SK-N-SH treated with all-trans-retinoic acid at 6 μM for 48 hours (cell line): ENCODE measurements at regions not wholly inside any gene's neighbourhood (a gene's known extent, or its start where the extent isn't known, plus 50 kb on each side); places are given as distances from the start of the nearest gene placed in this dataset.

Experiments
- ATAC-seq: fragments of 200-7000 bp; cut with Tn5 transposase; 3 replicates; pipeline ENCODE4 v1.9.1; 2020; ENCODE audit warnings: mild to moderate bottlenecking, moderate library complexity
- BACH2 ChIP-seq: fragments of 250-450 bp; sonication (Bioruptor Pico); IDR thresholded peaks from 2 replicates; pipeline ENCODE4 v1.9.0; 2021; ENCODE audit warnings: mild to moderate bottlenecking, borderline replicate concordance
- CSDC2 ChIP-seq: fragments of 250-450 bp; sonication (Bioruptor Pico); IDR thresholded peaks from 2 replicates; pipeline ENCODE4 v1.5.0; 2020; ENCODE audit warnings: mild to moderate bottlenecking, moderate library complexity
- ESRRG ChIP-seq: fragments of 250-450 bp; sonication (Bioruptor Pico); IDR thresholded peaks from 2 replicates; pipeline ENCODE4 v1.6.1; 2021; ENCODE audit warnings: mild to moderate bottlenecking
- ISL1 ChIP-seq: fragments of 250-450 bp; sonication (Bioruptor Pico); IDR thresholded peaks from 2 replicates; pipeline ENCODE4 v2.1.2; 2022; ENCODE audit warnings: mild to moderate bottlenecking, moderate library complexity
- OSR1 ChIP-seq: fragments of 250-450 bp; sonication (Bioruptor Pico); IDR thresholded peaks from 2 replicates; pipeline ENCODE4 v1.8.0; 2022; ENCODE audit warnings: moderate library complexity, mild to moderate bottlenecking, inconsistent platforms
- SNAI2 ChIP-seq: fragments of 250-450 bp; sonication (Bioruptor Pico); IDR thresholded peaks from 2 replicates; pipeline ENCODE4 v1.5.0; 2020; ENCODE audit warnings: mild to moderate bottlenecking, moderate library complexity
- TOX ChIP-seq: fragments of 250-450 bp; sonication (Bioruptor Pico); IDR thresholded peaks from 2 replicates; pipeline ENCODE4 v1.8.0; 2021; ENCODE audit warnings: mild to moderate bottlenecking, moderate library complexity, borderline replicate concordance
- ZC3H10 ChIP-seq: fragments of 250-450 bp; sonication (Bioruptor Pico); IDR thresholded peaks from 2 replicates; pipeline ENCODE4 v1.5.1; 2021; ENCODE audit warnings: mild to moderate bottlenecking, moderate library complexity
- ZFP3 ChIP-seq: fragments of 250-450 bp; sonication (Bioruptor Pico); IDR thresholded peaks from 2 replicates; pipeline ENCODE4 v1.5.0; 2020; ENCODE audit warnings: mild to moderate bottlenecking, moderate library complexity
- ZNF565 ChIP-seq: fragments of 450-650 bp; formaldehyde crosslinking; conservative IDR thresholded peaks from 2 replicates; pipeline ENCODE4 v1.5.0; 2020; ENCODE audit warnings: low read depth, mild to moderate bottlenecking, moderate library complexity
- ZNF70 ChIP-seq: fragments of 450-650 bp; formaldehyde crosslinking; IDR thresholded peaks from 2 replicates; pipeline ENCODE4 v1.5.0; 2020; ENCODE audit warnings: mild to moderate bottlenecking, moderate library complexity
- ZNF8 ChIP-seq: fragments of 450-650 bp; formaldehyde crosslinking; IDR thresholded peaks from 2 replicates; pipeline ENCODE4 v1.5.0; 2020; ENCODE audit warnings: mild to moderate bottlenecking, moderate library complexity
- TF ChIP-seq, protein P1 (sequence below): fragments of 250-450 bp; sonication (Bioruptor Pico); IDR thresholded peaks from 2 replicates; pipeline ENCODE4 v1.8.0; 2020; ENCODE audit warnings: mild to moderate bottlenecking, moderate library complexity, borderline replicate concordance
- TF ChIP-seq, protein P2 (sequence below): fragments of 250-450 bp; sonication (Bioruptor Pico); IDR thresholded peaks from 2 replicates; pipeline ENCODE4 v1.5.0; 2020; ENCODE audit warnings: mild to moderate bottlenecking, moderate library complexity
- TF ChIP-seq, protein P3 (sequence below): fragments of 250-450 bp; sonication (Bioruptor Pico); IDR thresholded peaks from 2 replicates; pipeline ENCODE4 v1.8.0; 2021; ENCODE audit warnings: low read depth, mild to moderate bottlenecking, moderate library complexity, borderline replicate concordance
- TF ChIP-seq, protein P4 (sequence below): fragments of 250-450 bp; sonication (Bioruptor Pico); IDR thresholded peaks from 2 replicates; pipeline ENCODE4 v1.5.1; 2020; ENCODE audit warnings: low read depth, mild to moderate bottlenecking, moderate library complexity
- TF ChIP-seq, protein P5 (sequence below): fragments of 250-450 bp; sonication (Bioruptor Pico); IDR thresholded peaks from 2 replicates; pipeline ENCODE4 v1.5.1; 2021; ENCODE audit warnings: mild to moderate bottlenecking, moderate library complexity

DNA sequence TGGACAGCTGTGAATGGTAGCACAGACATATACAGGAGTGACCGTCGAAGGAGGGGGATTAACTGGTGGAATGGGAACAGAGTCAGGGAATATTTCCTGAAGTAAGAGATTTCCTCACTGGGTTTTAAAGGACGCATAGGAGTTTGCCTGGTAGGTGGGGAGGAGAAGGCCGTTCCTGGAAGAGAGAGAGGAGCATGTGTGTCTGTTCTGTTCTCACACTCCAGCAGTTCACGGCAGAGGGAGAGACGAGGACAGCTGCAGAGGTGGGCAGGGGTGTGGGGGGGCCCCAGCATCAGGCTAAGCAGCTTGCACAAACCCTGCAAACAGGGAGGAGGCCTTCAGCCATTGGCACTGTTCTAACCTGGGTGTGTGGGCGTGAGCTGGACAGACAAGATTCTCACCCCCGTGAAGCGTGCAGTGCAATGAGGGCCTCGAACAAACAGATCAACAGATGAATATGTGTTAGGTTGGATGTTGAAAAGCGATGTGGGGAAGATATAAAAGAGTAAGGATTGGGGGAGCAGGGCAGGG, 85.3 kb upstream of the GSE1 start:
- no peak for ATAC-seq
- TF ChIP-seq TOX (CRISPR knock-in tag) (no peak), ZFP3 (CRISPR knock-in tag) (peak; percentile 94)

DNA sequence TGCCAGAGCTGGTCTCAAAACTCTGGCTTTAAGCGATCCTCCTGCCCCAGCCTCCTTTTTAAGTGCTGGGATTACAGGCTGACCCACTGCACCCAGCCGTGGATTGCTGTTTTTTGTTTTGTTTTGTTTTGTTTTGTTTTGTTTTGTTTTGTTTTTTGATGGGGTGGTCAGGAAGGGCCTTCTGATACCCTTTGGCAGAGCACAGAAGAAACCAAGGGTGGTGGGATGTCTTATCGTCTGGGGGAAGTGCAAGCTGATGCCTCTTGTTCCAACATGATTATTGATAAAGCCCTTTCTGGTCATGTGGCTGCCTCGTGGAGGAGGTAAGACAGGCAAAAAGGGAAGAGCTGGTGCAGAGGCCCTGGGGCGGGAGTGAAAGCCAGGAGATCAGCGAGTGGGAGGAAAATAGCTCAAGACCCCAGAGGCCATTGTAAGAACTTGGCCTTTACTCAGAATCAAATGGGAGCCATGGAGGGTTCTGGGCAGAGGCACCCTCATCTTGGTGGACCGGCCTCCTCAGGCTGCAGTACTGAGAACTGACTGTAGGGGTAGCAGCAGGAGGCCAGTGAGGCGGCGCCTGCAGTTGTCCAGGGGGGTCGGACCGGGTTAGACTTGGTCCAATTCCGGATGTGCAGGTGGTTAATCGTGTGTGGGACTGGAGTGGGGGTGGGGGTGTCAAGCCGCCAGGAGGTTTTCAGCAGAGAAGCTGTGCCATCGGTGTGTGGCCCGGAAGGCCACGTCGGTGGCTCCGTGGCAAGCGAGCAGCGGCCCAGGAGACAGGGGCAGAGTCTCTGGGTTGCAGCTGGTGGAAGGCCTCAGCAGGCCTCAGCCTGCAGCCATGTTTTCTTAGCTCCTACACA, 84.4 kb upstream of the GSE1 start:
- ATAC-seq, result peak; percentile 39; the same call in 1 of the 3 replicates
- TF ChIP-seq TOX (CRISPR knock-in tag) (no peak), SNAI2 (CRISPR knock-in tag) (no peak), ZNF8 (CRISPR knock-in tag) (no peak), BACH2 (no peak)
- TF ChIP-seq, protein P1, sequence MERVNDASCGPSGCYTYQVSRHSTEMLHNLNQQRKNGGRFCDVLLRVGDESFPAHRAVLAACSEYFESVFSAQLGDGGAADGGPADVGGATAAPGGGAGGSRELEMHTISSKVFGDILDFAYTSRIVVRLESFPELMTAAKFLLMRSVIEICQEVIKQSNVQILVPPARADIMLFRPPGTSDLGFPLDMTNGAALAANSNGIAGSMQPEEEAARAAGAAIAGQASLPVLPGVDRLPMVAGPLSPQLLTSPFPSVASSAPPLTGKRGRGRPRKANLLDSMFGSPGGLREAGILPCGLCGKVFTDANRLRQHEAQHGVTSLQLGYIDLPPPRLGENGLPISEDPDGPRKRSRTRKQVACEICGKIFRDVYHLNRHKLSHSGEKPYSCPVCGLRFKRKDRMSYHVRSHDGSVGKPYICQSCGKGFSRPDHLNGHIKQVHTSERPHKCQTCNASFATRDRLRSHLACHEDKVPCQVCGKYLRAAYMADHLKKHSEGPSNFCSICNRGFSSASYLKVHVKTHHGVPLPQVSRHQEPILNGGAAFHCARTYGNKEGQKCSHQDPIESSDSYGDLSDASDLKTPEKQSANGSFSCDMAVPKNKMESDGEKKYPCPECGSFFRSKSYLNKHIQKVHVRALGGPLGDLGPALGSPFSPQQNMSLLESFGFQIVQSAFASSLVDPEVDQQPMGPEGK (CRISPR knock-in tag), result no peak

DNA sequence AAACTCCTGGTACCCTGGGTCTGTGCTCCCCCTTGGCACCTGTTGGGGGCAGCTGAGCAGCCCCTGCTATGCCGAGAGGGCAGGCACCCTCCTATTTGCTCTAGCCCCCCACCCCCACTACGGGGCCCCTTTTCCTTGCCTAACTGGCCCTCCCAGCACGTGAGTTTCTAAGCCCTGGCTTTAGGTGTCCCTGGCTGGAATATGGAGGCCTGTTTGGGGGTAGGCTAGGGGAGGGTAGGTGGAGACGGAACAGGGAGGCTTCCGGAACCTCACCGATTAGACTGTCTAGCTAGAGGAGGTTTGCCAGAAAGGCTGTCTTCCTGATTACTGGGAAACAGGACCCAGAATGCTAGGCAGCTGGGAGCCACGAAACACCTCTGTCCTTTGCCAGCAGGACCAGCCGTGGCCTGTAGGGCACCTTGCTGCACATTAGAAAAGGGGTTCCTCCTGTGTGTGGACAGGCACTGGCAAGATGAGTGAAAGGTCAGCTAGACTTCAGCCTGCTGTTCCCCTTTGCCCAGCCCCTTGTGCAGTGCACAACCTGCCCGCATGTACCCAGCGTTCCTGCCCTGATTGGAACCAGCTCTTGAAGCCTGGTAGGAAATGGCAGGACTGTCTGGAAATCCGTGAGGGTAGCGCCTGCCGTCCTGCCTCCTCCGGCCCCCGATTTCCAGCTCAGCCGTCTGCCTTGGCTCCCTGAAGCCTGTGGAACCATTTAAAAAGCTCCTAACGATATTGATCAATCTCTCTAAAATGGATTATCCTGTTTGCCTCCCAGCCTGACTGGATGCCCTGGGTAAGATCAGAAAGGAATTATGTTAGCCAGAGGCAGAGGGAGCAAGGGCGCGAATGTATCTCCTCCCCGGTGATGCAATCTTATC, 83.4 kb upstream of the GSE1 start:
- TF ChIP-seq ZFP3 (CRISPR knock-in tag), result no peak
- TF ChIP-seq SNAI2 (CRISPR knock-in tag), result no peak
- no peak for TF ChIP-seq OSR1 (CRISPR knock-in tag)
- TF ChIP-seq ZC3H10, result no peak
- ATAC-seq, result no peak

DNA sequence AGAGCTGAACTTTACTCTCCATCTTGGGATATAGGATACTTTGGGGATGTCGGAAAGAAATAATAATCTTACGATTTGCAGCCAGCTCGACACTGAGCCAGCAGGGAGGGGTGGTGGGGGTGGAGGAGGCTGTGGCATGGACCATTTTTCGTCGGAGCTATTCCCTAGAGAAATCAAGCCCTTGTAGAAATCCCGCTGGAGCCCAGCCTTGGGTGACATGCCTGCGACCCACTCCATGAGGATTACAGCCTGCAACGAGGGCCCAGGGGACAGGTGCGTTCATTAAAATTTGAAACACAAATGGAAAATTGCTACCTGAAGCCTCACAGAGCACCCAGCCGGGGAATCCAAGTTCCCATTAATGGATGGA, 82.8 kb upstream of the GSE1 start:
- ATAC-seq, result no peak
- TF ChIP-seq SNAI2 (CRISPR knock-in tag) (no peak), ZNF565 (no peak), ESRRG (no peak), ZNF70 (CRISPR knock-in tag) (no peak), OSR1 (CRISPR knock-in tag) (no peak), TOX (CRISPR knock-in tag) (no peak), CSDC2 (CRISPR knock-in tag) (no peak), ZC3H10 (no peak), ZFP3 (CRISPR knock-in tag) (no peak), ISL1 (no peak)
- TF ChIP-seq, protein P2, sequence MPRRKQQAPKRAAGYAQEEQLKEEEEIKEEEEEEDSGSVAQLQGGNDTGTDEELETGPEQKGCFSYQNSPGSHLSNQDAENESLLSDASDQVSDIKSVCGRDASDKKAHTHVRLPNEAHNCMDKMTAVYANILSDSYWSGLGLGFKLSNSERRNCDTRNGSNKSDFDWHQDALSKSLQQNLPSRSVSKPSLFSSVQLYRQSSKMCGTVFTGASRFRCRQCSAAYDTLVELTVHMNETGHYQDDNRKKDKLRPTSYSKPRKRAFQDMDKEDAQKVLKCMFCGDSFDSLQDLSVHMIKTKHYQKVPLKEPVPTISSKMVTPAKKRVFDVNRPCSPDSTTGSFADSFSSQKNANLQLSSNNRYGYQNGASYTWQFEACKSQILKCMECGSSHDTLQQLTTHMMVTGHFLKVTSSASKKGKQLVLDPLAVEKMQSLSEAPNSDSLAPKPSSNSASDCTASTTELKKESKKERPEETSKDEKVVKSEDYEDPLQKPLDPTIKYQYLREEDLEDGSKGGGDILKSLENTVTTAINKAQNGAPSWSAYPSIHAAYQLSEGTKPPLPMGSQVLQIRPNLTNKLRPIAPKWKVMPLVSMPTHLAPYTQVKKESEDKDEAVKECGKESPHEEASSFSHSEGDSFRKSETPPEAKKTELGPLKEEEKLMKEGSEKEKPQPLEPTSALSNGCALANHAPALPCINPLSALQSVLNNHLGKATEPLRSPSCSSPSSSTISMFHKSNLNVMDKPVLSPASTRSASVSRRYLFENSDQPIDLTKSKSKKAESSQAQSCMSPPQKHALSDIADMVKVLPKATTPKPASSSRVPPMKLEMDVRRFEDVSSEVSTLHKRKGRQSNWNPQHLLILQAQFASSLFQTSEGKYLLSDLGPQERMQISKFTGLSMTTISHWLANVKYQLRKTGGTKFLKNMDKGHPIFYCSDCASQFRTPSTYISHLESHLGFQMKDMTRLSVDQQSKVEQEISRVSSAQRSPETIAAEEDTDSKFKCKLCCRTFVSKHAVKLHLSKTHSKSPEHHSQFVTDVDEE (CRISPR knock-in tag), result no peak
- TF ChIP-seq, protein P3, sequence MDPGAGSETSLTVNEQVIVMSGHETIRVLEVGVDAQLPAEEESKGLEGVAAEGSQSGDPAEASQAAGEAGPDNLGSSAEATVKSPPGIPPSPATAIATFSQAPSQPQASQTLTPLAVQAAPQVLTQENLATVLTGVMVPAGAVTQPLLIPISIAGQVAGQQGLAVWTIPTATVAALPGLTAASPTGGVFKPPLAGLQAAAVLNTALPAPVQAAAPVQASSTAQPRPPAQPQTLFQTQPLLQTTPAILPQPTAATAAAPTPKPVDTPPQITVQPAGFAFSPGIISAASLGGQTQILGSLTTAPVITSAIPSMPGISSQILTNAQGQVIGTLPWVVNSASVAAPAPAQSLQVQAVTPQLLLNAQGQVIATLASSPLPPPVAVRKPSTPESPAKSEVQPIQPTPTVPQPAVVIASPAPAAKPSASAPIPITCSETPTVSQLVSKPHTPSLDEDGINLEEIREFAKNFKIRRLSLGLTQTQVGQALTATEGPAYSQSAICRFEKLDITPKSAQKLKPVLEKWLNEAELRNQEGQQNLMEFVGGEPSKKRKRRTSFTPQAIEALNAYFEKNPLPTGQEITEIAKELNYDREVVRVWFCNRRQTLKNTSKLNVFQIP (CRISPR knock-in tag), result no peak
- TF ChIP-seq, protein P4, sequence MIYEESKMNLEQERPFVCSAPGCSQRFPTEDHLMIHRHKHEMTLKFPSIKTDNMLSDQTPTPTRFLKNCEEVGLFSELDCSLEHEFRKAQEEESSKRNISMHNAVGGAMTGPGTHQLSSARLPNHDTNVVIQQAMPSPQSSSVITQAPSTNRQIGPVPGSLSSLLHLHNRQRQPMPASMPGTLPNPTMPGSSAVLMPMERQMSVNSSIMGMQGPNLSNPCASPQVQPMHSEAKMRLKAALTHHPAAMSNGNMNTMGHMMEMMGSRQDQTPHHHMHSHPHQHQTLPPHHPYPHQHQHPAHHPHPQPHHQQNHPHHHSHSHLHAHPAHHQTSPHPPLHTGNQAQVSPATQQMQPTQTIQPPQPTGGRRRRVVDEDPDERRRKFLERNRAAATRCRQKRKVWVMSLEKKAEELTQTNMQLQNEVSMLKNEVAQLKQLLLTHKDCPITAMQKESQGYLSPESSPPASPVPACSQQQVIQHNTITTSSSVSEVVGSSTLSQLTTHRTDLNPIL (CRISPR knock-in tag), result no peak

DNA sequence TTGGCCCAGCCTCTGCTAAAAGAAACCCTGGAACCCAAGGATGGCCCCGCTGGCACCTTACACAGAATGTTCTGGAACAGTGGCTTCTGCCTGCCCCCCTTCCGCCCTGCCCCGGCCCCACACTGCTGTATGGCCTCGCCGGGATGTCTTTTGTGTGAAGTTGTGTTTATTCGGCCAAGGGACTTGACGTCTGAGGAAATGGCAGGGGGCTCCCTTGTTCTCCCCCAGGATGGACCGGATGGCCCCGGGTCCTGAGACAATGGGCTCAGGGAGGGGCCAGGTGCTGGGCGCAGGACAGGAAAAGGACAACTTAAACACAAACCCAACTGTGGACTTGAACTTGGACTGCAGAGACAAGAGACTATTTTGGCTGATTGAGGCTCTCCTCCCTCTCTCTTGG, 81.6 kb upstream of the GSE1 start:
- ATAC-seq, result no peak
- no peak for TF ChIP-seq ZFP3 (CRISPR knock-in tag)
- TF ChIP-seq ISL1, result no peak
- TF ChIP-seq ZC3H10, result no peak
- TF ChIP-seq, protein P1 (CRISPR knock-in tag), result no peak
- TF ChIP-seq, protein P5, sequence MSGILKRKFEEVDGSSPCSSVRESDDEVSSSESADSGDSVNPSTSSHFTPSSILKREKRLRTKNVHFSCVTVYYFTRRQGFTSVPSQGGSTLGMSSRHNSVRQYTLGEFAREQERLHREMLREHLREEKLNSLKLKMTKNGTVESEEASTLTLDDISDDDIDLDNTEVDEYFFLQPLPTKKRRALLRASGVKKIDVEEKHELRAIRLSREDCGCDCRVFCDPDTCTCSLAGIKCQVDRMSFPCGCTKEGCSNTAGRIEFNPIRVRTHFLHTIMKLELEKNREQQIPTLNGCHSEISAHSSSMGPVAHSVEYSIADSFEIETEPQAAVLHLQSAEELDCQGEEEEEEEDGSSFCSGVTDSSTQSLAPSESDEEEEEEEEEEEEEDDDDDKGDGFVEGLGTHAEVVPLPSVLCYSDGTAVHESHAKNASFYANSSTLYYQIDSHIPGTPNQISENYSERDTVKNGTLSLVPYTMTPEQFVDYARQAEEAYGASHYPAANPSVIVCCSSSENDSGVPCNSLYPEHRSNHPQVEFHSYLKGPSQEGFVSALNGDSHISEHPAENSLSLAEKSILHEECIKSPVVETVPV, result no peak
